ENCODE measurements at regions not wholly inside any gene's neighbourhood (a gene's known extent, or its start where the extent isn't known, plus 50 kb on each side); places are given as distances from the start of the nearest gene placed in this dataset.
"Not testable (repeated sequence)": the region's sequence is repeated elsewhere in the genome, so short reads cannot be mapped to it uniquely, and the experiment has no call there.

DNA sequence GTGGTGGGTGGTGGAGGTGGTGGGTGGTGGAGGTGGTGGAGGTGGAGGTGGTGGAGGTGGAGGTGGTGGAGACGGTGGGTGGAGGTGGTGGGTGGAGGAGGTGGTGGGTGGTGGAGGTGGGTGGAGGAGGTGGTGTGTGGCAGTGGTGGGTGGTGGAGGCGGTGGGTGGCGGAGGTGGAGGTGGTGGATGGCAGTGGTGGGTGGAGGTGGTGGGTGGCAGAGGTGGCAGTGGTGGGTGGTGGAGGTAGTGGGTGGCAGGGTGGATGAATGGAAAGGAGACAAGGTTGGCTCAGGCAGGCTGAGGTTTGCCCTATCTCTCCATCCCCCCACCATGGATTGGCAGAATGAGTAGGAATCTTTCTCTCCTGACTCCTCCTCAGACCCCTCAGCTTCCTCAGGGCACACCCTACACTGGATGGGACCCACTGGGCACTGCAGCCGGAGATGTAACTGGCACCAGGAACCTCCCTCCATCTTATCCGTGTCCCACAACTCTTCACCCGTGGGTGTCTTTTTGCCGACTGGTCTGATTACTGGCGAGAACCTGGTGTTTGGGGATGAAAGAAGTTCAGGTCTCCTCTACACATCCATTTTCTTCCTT lies 166.3 kb downstream of the C9orf50 start:
- no peak for DNase-seq

DNA sequence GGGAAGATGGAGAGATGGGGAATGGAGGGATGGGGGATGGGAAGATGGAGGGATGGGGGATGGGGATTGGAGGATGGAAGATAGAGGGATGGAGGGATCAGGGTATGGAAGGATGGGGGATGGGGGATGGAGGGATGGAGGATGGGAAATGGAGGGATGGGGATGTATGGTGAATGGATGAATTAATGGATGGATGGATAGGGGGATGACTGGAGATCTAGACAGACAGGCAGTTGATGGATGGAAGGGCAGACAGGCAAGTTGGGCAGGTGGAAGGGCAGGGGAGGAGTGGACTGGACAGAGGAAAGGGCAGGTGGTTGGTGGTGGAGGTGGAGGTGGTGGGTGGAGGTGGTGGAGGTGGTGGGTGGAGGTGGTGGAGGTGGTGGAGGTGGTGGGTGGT lies 167.2 kb downstream of the C9orf50 start:
- no peak for DNase-seq

DNA sequence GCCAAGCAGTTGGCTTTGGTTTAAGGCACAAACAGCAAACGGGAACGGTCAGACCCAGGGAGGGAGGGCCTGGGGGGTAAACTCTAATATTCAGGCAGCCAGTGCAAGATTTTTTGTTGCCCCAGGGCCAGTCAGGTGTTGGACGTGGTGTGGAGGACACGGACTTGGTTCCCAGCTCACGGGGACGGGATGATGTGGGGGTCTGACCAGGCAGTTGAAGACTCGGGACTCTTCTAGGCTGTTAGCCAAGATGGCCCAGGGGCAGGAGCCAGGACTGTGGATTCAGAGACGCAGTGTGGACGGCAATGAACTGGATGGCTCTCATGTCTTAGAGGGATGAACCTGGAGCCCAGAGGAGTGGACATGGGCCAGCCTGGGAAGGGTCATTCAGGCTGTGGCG lies 169.2 kb downstream of the C9orf50 start:
- DNase-seq = no peak

DNA sequence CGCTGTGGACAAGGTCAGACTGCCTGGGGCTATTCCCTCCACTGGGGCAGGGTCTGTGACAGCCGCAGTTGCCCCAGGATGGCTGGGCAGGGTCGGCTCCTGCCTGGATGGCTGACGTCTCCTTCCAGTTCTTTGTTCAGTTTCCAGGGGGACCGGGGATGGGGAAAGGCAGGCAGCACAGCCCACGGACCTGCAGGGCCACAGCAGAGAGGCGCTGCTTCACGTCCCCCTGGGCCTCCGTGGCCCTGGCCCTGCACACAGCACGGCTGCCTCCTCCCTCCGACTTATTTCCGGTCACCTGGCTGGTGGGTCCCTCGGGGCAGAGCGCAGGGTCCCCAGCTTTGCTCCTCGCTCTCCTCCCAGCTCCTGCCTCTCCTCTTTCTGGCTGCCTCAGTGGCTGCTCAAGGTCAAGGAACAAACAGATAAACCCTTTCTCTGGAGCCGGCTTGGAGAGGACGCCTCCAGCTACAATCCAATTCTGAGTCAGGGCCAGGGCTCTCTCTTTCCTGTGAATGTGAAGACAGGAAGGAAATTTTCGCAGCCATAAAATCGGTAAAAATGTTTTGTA lies 169.7 kb downstream of the C9orf50 start:
- DNase-seq = no peak

DNA sequence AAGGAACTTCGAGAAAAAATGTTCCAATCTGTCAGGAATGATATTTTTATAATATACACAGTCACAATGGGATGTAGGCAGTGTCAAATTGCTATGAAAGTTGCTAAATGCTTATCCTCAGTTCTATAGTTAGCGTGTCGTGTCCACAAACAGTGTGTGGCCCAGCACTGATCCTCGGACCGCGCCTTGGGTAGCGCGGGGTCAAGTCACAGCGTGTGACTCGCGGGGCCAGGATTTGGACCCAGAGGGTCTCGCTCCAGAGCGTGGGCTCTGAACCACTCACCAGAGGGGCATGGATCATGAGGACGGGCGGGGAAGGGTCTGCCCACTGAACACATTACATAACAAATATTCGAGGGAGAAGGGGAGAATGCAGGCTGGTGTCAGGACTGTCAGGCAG lies 171.8 kb downstream of the C9orf50 start:
- no peak for DNase-seq

DNA sequence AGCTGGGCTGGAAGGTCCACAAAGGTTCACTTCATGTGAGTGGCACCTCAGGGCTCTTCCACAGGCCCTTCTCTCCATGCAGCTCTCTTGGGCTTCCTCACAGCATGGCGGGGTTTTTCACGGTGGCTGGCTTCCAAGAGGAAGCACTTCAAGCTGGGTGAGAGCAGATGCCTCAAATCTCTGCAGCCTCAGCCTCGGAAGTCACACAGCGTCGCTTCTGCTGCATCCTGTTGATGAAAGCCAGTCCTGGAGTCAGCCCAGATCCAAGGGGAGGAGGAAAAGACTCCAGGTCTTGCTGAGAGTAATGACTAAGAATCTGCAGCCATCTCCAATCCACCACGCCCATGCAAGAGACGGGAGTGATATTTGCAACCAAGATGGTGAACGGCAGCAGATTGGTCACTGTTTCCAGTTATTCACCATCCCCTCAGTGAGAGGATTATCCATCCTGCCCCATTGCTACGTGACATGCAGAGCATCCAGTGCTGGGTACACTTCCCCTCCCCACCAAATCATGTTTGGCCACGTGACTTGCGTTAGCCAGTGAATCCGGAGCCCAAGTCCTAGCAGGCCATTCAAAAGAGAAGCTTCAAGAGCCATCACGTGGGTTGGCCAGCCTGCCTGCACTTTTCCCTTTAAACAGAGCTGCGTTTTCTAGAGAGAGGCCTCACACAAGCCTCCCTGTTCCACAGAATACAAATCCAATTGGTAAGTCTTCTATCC lies 173.9 kb downstream of the C9orf50 start:
- no peak for DNase-seq

DNA sequence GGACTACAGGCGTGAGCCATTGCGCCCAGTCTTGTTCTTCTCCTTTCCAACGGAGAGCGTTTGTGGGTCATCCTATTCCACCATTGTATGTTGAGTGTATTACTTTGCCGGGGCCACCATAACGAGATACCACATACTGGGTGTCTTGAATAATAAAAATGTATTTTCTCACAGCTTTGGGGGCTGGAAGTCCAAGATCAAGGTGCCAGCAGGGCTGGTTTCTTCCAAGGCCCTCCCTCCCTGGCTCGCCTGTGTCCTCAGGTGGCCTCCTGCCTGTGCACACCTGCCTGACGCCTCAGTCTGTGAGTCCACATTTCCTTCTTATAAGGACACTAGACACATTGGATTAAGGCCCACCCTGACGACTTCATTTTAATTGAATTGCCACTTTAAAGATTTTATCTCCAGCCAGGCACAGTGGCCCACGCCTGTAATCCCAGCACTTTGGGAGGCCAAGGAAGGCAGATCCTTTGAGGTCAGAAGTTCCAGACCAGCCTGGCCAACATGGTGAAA lies 175.1 kb downstream of the C9orf50 start:
- no peak for DNase-seq

DNA sequence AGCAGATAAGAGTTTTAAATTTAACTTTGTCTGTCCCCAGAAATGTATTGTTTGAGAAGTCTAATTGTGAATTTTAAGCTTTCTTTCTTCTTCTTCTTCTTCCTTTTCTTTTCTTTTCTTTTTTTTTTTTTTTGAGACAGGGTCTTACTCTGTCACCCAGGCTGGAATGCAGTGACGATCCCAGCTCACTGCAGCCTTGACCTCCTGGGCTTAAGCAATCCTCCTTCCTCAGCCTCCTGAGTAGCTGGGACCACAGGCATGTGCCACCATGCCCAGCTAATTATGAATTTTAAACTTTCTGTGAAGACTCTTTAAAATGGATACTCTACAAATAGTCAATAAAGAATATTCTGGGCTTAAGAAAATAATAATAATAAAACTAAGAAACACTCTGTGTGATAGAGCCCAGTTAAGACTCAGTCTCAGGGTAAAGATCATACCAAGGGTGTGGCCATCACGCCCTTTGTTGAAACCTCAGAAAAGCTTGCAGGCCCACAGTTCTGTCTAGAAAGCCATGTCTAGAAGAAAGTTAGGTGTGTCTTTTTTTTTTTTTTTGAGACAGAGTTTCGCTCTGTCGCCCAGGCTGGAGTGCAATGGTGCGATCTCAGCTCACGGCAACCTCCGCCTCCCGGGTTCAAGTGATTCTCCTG lies 177.3 kb downstream of the C9orf50 start:
- not testable (repeated sequence) for DNase-seq

DNA sequence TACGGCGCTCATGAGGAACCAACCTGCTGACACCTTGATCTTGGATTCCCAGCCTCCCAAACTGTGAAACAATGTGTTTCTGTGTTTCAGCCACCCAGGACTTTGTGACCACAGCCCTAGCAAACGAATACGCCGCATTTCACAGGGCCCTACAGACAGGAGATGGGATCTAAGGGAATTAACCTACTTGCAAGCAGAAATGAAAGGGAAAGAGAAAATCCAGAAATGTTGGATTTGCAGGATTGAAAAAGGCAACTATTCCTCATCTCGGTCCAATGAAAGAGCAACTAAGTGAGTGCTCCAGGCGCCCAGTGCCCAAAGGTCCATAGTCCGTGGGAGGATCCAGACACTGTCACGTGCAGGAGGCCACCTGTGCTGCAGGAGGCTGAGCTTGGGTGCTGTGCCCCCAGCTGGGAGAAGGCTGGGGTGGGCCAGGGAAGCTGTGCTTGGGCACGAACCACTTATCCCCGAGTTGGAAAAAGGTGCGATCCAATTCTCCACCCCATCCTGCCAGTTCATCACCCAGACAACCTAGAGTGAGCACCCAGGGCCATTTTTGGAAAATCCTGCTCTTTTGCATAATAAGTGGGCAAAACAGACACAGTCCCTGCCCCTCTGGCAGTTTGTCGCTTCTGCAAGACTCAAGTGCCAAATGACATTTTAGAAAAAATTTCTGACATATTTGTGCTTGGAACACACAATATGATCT lies 177.9 kb downstream of the C9orf50 start:
- DNase-seq = no peak

DNA sequence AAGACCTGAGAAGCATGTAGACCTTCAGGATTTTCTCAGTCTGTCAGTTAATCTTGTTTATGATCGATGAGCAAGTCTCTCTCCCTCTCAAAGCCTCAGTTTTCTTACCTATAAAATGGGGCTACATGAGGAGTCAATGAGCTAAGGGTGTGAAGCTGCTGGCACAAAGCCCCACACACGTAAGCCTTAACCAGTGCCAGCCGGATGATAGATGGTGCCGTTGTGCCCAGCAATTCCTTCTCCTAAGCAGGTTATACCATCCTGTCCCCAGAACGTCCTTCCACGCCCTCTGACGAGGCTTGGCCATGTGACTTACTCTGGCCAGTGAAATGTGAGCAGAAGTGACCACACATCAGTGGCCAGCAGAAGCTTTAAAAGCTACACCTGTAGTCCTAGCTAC lies 179.0 kb downstream of the C9orf50 start:
- no peak for DNase-seq

DNA sequence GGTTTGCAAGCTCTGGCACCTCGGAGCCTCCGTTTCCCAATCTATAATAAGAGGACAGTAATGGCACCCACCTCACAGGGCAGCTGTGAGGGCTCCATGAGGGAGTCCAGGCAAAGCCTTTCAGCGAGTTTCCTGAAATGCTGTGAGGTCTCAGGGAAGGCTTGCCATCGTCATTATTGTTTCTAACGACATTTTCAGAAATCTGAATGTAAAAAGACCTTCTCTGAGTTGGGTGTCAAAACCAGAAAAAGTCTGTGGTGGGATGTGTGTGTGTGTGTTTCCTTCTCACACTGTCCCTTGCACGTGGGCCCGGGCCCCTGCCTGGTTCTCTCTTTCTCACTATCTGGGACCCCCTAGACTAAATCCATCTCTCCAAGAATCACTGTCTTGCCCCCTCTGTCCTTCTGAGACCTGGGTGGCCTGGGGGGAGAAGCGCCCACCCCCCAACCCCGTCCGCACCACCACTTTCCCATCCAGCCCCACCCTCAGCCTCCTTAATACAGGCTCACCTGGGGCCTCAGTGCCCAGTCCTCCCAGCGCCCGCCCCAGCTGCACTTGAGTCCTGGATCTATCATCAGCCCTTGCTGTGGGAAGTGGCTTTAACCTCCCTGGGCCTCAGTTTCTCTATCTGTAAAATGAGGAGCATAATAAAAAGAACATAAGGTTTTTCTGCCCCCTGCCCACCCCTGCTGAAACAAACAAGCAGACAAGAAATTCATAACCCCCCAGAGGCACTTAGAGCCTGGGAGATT lies 180.3 kb downstream of the C9orf50 start:
- no peak for DNase-seq

DNA sequence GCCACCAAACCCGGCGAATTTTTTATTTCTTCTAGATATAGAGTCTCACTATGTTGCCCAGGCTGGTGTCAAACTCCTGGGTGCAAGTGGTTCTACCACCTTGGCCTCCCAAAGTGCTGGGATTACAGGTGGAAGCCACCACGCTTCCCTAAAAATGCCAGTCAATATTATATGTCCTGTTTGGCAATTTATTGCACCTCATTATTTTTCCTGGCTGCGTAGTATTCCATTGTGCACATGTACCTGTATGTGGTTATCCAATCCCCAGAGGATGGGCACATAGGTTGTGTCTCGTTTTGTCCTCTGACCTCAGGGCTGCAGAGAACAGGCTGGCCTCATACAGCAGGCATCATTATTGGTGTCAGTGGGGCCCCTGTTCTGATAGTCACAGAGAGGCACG lies 181.7 kb downstream of the C9orf50 start:
- DNase-seq = no peak

DNA sequence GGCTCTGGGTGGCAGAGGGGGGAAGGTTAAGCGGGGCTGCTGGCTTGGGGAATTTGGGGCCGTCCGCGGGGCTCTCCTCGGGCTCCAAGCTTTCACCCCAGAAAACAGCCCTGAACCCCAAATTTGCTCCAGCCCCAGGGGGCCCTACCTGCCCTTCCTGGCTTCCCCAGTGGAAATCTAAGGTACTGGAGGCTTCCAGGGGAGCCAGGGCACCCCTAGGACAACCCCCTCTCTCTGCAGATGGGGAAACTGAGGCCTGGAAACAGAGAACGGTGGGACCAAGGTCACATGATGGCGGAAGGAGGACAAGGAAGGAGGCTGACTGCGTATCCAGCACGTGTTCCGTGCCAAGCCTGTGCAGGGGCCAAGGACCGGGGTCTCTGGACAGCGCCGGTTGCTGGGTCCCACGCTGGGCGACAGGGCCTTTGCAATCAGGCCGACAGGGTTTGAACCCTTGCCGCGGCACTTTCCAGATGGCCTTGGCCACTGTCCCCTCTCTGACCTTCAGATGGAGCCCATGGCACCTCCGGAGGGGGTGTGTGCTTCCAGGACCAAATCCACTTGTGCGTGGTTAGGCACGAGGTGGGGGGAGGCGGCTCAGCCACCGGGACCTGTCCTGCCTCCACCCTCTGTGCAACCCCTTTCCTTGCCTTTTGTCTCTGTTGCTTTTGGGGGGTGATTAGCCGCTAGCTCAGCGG lies 183.1 kb downstream of the C9orf50 start:
- no peak for DNase-seq

DNA sequence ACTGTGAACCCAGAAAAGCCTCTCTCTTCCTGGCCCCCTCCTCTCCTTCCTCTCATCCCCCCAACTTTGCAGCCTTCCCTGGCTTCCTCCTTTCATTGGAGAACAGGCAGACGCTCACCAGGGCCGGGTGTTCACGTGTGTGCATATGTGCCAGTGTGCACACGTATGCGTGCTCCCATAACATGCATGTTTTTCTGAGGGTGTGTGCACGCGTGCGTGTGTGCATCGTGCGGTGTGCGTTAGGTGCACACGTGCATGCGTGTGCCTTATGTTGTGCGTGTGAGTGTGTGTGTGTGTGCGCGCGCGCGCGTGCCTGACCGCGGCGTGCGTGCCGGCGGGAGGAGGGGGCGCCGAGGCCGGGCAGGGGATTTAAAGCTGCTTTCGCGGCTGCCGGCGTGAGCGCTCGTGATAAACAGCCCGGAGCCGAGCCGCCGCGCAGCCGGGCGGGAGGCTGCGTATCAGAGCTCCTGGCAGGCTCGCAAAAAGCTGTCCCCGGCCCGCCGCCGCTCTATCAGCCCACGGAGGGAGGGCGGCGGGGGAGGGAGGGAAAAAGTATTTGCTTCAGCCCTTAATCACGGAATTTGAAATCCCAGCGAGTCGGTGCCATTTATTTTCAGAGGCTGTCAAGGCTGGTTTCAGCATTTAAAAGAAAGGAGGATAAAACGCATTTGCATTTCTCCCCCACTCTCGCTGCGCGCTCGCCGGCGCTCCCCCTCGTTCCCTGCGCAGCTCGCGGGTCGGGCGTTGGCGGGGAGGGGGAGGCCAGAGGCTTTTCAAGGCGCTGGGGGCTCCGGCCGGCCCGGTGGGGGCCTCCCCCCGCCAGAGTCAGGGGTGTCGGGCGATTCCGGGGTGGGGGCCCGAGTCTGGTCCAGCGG lies 183.9 kb downstream of the C9orf50 start:
- no peak for DNase-seq

DNA sequence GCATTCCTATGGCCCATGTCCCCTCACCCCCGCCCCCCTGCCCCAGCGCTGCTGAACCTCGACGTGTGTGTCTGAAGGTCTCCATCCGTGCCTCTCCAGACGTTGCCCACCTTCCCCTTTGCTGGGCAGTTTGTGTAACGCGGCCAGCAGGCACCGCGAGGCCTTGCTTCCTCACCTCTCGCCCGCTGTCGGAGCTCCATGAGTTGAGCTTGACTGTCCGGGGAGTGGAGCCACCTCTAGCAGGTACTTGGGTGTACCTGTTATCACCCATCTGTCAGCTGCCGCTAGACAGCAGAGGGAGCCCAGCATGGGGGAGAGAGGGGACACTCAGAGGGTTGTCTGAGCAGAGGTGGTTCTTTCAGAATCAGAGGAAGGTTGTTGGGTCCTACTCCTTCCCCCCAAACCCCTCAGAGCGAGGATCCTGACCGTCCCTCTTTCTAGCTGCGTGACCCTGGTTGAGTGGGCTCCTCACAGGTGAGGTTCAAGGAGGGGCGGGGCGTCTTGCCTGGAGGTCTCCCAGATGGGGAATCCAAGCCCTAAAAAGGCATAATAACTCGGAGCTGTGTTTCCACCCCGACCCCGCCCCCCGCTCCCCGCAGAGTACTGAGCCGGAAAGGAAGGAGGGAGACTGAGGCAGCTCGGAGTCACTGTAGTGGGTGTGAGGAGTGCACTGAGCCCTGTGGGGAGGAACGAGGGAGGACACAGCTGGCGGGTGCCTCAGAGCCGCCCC lies 184.7 kb downstream of the C9orf50 start:
- no peak for DNase-seq

DNA sequence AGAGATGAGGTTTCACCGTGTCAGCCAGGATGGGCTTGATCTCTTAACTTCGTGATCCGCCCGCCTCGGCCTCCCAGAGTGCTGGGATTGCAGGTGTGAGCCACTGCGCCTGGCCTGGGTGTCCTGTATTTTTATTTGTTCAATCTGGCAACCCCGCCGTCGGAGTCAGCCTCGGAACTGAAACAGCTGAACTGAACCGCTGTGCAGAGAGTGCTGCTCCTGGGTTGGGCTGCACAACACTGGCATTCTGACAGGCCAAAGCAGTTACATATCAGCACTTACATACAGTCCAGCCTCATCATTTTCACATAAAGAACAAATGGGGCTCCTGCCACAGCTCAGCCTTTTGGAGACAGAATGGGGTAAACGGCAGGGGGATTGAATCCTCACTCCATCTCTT lies 185.6 kb downstream of the C9orf50 start:
- no peak for DNase-seq

DNA sequence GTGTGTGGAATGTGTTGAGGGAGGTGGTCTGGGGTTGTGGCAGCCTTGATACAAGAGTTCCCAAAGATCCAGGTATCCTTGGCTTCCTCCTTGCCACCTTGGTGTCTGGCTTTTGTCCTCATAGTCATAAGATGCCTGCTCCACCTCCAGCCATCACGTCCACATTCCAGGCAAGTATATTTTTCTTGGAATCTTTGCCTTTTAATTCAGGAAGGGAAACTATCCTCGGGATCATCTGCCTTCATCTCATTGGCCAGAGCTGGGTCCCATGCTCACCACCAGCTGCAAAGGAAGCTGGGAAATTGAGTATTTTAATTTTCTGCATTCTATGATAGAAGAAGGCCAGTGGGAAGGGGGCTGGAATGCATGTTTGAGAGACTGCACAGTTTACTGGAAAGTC lies 186.7 kb downstream of the C9orf50 start:
- DNase-seq = no peak

DNA sequence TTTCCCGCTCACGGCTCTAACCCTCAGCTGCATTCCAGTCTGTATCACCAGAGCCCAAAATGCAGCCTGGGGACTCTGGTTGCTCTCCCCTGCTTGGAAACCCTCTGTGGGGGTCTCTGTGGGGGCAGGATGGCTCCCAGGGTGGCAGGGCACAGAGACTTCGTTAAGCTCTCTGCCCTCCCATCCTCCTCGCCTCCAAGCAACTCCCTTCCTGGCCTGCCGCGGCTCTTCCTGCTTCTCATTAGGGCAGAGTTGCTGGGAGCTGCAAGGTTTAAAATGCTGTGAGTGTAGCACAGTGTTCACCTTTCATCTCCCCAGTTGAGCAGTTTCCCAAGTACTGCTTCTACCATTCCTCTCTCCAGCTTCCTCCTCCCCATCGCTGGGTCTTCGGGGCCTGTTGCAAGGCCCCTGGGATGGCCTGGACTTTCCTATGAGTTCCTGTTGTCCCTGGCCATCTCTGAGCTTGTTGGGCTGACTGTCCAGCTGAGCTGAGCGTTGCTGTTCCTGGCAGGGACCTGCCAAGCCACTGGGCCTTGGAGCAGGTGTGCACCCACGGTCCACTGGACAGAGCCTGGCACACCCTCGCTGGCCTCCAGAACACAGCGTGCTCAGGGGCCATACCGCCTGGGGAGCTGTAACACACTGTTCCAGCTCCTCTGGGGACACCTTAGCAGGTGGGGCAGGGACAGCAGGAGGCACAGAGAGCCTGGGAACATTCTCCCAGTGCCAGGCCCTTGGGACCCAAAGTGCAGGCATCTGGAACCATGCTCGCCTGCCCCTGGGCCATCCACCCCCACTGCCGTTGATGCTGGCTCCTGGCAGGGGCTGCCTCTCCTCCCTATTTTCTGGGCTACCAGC lies 188.4 kb downstream of the C9orf50 start:
- no peak for DNase-seq
